H9 (cell line): ENCODE measurements at regions not wholly inside any gene's neighbourhood (a gene's known extent, or its start where the extent isn't known, plus 50 kb on each side); places are given as distances from the start of the nearest gene placed in this dataset.

Experiments
- DNase-seq: peaks from one replicate; pipeline ENCODE4 v3.0.0-alpha.2; 2017
- H2AFZ ChIP-seq: one replicate; pipeline ENCODE4 v1.6.1; 2013; ENCODE audit warnings: mild to moderate bottlenecking, low read length, control low read depth, moderate library complexity
- H2AK5ac ChIP-seq: 2 replicates; pipeline ENCODE4 v1.6.1; 2013; ENCODE audit warnings: low read length, control low read depth, mixed read lengths; ENCODE audit not compliant: insufficient read length
- H2BK120ac ChIP-seq: one replicate; pipeline ENCODE4 v1.6.1; 2013; ENCODE audit warnings: low read depth, mild to moderate bottlenecking, low read length, control low read depth, inconsistent platforms; ENCODE audit not compliant: poor library complexity, severe bottlenecking
- H2BK12ac ChIP-seq: 2 replicates; pipeline ENCODE4 v1.6.1; 2013; ENCODE audit warnings: low read length, control low read depth, mixed read lengths, low read depth; ENCODE audit not compliant: insufficient read length
- H2BK15ac ChIP-seq: 2 replicates; pipeline ENCODE4 v1.6.1; 2013; ENCODE audit warnings: low read depth, low read length, control low read depth
- H2BK20ac ChIP-seq: one replicate; pipeline ENCODE4 v1.6.1; 2013; ENCODE audit warnings: low read depth, mild to moderate bottlenecking, low read length, control low read depth, inconsistent platforms; ENCODE audit not compliant: poor library complexity, severe bottlenecking
- H2BK5ac ChIP-seq: 2 replicates; pipeline ENCODE4 v1.6.1; 2013; ENCODE audit warnings: low read length, control low read depth, mixed read lengths; ENCODE audit not compliant: insufficient read length
- H3K14ac ChIP-seq: 2 replicates; pipeline ENCODE4 v1.6.1; 2013; ENCODE audit warnings: low read length, control low read depth; ENCODE audit not compliant: insufficient read depth
- H3K18ac ChIP-seq: 2 replicates; pipeline ENCODE4 v1.6.1; 2013; ENCODE audit warnings: low read depth, mild to moderate bottlenecking, mixed read lengths, low read length, control low read depth; ENCODE audit not compliant: insufficient read length
- H3K23ac ChIP-seq: 2 replicates; pipeline ENCODE4 v1.6.1; 2013; ENCODE audit warnings: low read length, control low read depth, mixed read lengths, low read depth; ENCODE audit not compliant: insufficient read length
- H3K23me2 ChIP-seq: 2 replicates; pipeline ENCODE4 v1.6.1; 2013; ENCODE audit warnings: low read depth, mild to moderate bottlenecking, mixed read lengths, low read length, control low read depth; ENCODE audit not compliant: insufficient read length, poor library complexity, severe bottlenecking
- H3K27ac ChIP-seq: 2 replicates; pipeline ENCODE4 v1.5.1; 2013; ENCODE audit warnings: low read length, control low read depth, mixed read lengths, low read depth; ENCODE audit not compliant: insufficient read length
- H3K27me3 ChIP-seq: 2 replicates; pipeline ENCODE4 v1.6.1; 2013; ENCODE audit warnings: low read length, control low read depth, inconsistent platforms; ENCODE audit not compliant: insufficient read depth
- H3K4ac ChIP-seq: 2 replicates; pipeline ENCODE4 v1.6.1; 2013; ENCODE audit warnings: low read depth, mild to moderate bottlenecking, control low read depth, inconsistent platforms, low read length, moderate library complexity
- H3K4me1 ChIP-seq: 2 replicates; pipeline ENCODE4 v1.6.1; 2013; ENCODE audit warnings: low read length, control low read depth, inconsistent platforms; ENCODE audit not compliant: insufficient read depth
- H3K4me2 ChIP-seq: 2 replicates; pipeline ENCODE4 v1.6.1; 2013; ENCODE audit warnings: low read length, control low read depth, mixed read lengths; ENCODE audit not compliant: insufficient read length, insufficient read depth
- H3K56ac ChIP-seq: 2 replicates; pipeline ENCODE4 v1.6.1; 2013; ENCODE audit warnings: low read depth, mild to moderate bottlenecking, mixed read lengths, low read length, control low read depth; ENCODE audit not compliant: insufficient read length
- H3K79me1 ChIP-seq: 2 replicates; pipeline ENCODE4 v1.6.1; 2013; ENCODE audit warnings: low read depth, mild to moderate bottlenecking, moderate library complexity, low read length, control low read depth, inconsistent platforms; ENCODE audit not compliant: insufficient read depth, poor library complexity, severe bottlenecking
- H3K79me2 ChIP-seq: 2 replicates; pipeline ENCODE4 v1.6.1; 2013; ENCODE audit warnings: low read length, control low read depth, inconsistent platforms; ENCODE audit not compliant: insufficient read depth
- H3K9ac ChIP-seq: 2 replicates; pipeline ENCODE4 v1.6.1; 2013; ENCODE audit warnings: low read length, control low read depth, mixed read lengths; ENCODE audit not compliant: insufficient read length; ENCODE audit errors: extremely low read depth
- H3K9me3 ChIP-seq: one replicate; pipeline ENCODE4 v1.6.1; 2013; ENCODE audit warnings: low read depth, low read length, inconsistent platforms; ENCODE audit not compliant: control insufficient read depth
- H3T11ph ChIP-seq: one replicate; pipeline ENCODE4 v1.6.1; 2013; ENCODE audit warnings: mild to moderate bottlenecking, low read length, control low read depth, inconsistent platforms
- H4K20me1 ChIP-seq: one replicate; pipeline ENCODE4 v1.6.1; 2013; ENCODE audit not compliant: control insufficient read depth, insufficient read length, insufficient read depth
- H4K5ac ChIP-seq: 2 replicates; pipeline ENCODE4 v1.6.1; 2013; ENCODE audit warnings: low read depth, mild to moderate bottlenecking, mixed read lengths, low read length, control low read depth; ENCODE audit not compliant: insufficient read length
- H4K8ac ChIP-seq: replicated peaks from 2 replicates; pipeline ENCODE4 v1.6.1; 2013; ENCODE audit warnings: low read length, control low read depth, mixed read lengths, low read depth; ENCODE audit not compliant: insufficient read length
- H4K91ac ChIP-seq: 2 replicates; pipeline ENCODE4 v1.6.1; 2013; ENCODE audit warnings: low read depth, mild to moderate bottlenecking, moderate library complexity, mixed read lengths, low read length, control low read depth; ENCODE audit not compliant: insufficient read length
- H3K27ac Mint-ChIP-seq, 3 experiments: 2 replicates in 2 of 3; 3 replicates in 1 of 3; pipeline ENCODE4 v1.8.0; 2020 to 2021; ENCODE audit warnings: mixed read lengths in 3 of 3, mild to moderate bottlenecking in 1 of 3, moderate library complexity in 1 of 3
- H3K27me3 Mint-ChIP-seq: 2 replicates; pipeline ENCODE4 v1.8.0; 2021; ENCODE audit warnings: low read depth, mild to moderate bottlenecking, moderate library complexity, mixed read lengths
- H3K36me3 Mint-ChIP-seq, 3 experiments: 2 replicates in 2 of 3; 3 replicates in 1 of 3; pipeline ENCODE4 v1.8.0; 2020 to 2021; ENCODE audit warnings: low read depth in 3 of 3, mixed read lengths in 3 of 3; ENCODE audit not compliant: insufficient read depth in 1 of 3
- H3K4me1 Mint-ChIP-seq, 2 experiments: 2 replicates each; pipeline ENCODE4 v1.8.0; 2020; ENCODE audit warnings: mixed read lengths in 2 of 2
- H3K4me3 Mint-ChIP-seq, 2 experiments: 2 replicates in 1 of 2; 3 replicates in 1 of 2; pipeline ENCODE4 v1.8.0; 2020 to 2021; ENCODE audit warnings: mild to moderate bottlenecking in 2 of 2, mixed read lengths in 2 of 2, moderate library complexity in 1 of 2
- H3K9me3 Mint-ChIP-seq, 2 experiments: 2 replicates in 1 of 2; 3 replicates in 1 of 2; pipeline ENCODE4 v1.8.0; 2020; ENCODE audit warnings: mild to moderate bottlenecking in 2 of 2, mixed read lengths in 2 of 2, moderate library complexity in 1 of 2
- CTCF ChIP-seq: fragments of 200-600 bp; sonication (generic); conservative IDR thresholded peaks from 3 replicates; pipeline ENCODE4 v1.8.0; 2021; ENCODE audit warnings: antibody characterized with exemption, mild to moderate bottlenecking
- WGBS: extraction: QIAGEN DNeasy Blood & Tissue Kit; methylation state at CpG from one replicate; pipeline ENCODE4 v1.1.7; 2013; ENCODE audit warnings: missing lambda C conversion rate, low lambda C conversion rate, mixed read lengths; ENCODE audit not compliant: insufficient read length; ENCODE audit errors: extremely low coverage; 5-methylcytosine and 5-hydroxymethylcytosine counted together

GRCh38 chr5:154547551-154547950 is 69.5 kb upstream of the HAND1 start:
- H3K27ac ChIP-seq: no peak overlapping the region
- no peak for TF ChIP-seq CTCF
- H2BK12ac ChIP-seq: no peak overlapping the region
- no peak overlapping the region for H4K8ac ChIP-seq
- no peaks in the 10 kb centered on the region; a peak in 1 of 7 replicates for H3K36me3 Mint-ChIP-seq
- no CpG with 5 or more reads among the region's 1 CpG for WGBS
- H3K79me1 ChIP-seq: no peaks in the 10 kb centered on the region
- no peaks in the 10 kb centered on the region for H3K79me2 ChIP-seq
- no peak overlapping the region for H2BK120ac ChIP-seq
- no peak overlapping the region for H3K27ac Mint-ChIP-seq
- H2AK5ac ChIP-seq: no peak overlapping the region
- no peak overlapping the region for H2BK20ac ChIP-seq
- no peak overlapping the region for H3K18ac ChIP-seq
- 0 out of 2 replicates have a peak, but pooled peaks cover 2% of the 10 kb centered on the region for H3K4me1 ChIP-seq
- H3K9me3 ChIP-seq: no peaks in the 10 kb centered on the region
- H2AFZ ChIP-seq: no peak overlapping the region
- no peak for DNase-seq
- no peak overlapping the region for H3K4me3 Mint-ChIP-seq
- H4K20me1 ChIP-seq: no peaks in the 10 kb centered on the region
- H2BK15ac ChIP-seq: no peak overlapping the region
- no peaks in the 10 kb centered on the region for H3K27me3 ChIP-seq
- no peak overlapping the region for H3K14ac ChIP-seq
- no peak overlapping the region for H3K56ac ChIP-seq
- H2BK5ac ChIP-seq: no peak overlapping the region
- H3K9me3 Mint-ChIP-seq: peaks cover 0 to 5% of the 10 kb centered on the region in 2 experiments; a peak in 1 of 5 replicates
- H3K23me2 ChIP-seq: no peaks in the 10 kb centered on the region
- H4K5ac ChIP-seq: no peak overlapping the region
- H3K4ac ChIP-seq: no peak overlapping the region
- H3T11ph ChIP-seq: no peak overlapping the region
- no peak overlapping the region for H3K4me2 ChIP-seq
- H3K4me1 Mint-ChIP-seq: peaks cover 0 to 4% of the 10 kb centered on the region in 2 experiments; a peak in 2 of 4 replicates
- H3K23ac ChIP-seq: no peak overlapping the region
- no peak overlapping the region for H3K9ac ChIP-seq
- no peak overlapping the region for H4K91ac ChIP-seq
- H3K27me3 Mint-ChIP-seq: peaks cover 21% of the 10 kb centered on the region
